ENCODE measurements at regions not wholly inside any gene's neighbourhood (a gene's known extent, or its start where the extent isn't known, plus 50 kb on each side); places are given as distances from the start of the nearest gene placed in this dataset.

- Histone ChIP-seq H3K79me2 (ENCODE audit: insufficient read depth, low read length) (no peaks in the 10 kb centered on the region), H3K4me3 (ENCODE audit: low read length, poor library complexity, severe bottlenecking) (no peak overlapping the region), H3K36me3 (ENCODE audit: insufficient read depth, low read length) (no peaks in the 10 kb centered on the region), H3K4me1 (ENCODE audit: insufficient read depth, low read length, poor library complexity, severe bottlenecking) (no peaks in the 10 kb centered on the region), H3K27me3 (ENCODE audit: insufficient read depth, low read length, poor library complexity, severe bottlenecking) (no peaks in the 10 kb centered on the region), H3K4me2 (ENCODE audit: low read depth, low read length, poor library complexity, severe bottlenecking) (no peak overlapping the region), H3K9me2 (replicated peaks; ENCODE audit: low read depth, low read length) (no peaks in the 10 kb centered on the region), H2AFZ (ENCODE audit: low read length) (no peak overlapping the region), H3F3A (ENCODE audit: low read depth) (no peaks in the 10 kb centered on the region), H3K9ac (ENCODE audit: low read depth, low read length, poor library complexity, severe bottlenecking) (no peak overlapping the region), H4K20me1 (ENCODE audit: insufficient read depth, low read length, poor library complexity, severe bottlenecking) (no peaks in the 10 kb centered on the region), H3K9me3 (ENCODE audit: insufficient read depth, low read depth, low read length) (no peaks in the 10 kb centered on the region)
- TF ChIP-seq CTCF (conservative IDR thresholded peaks at IDR 0.05; ENCODE audit: low read length) (no peak), EZH2phosphoT487 (IDR thresholded peaks at IDR 0.05; ENCODE audit: borderline replicate concordance) (no peak)
These were observed 268.0 kb downstream of the MREG start for GRCh38 chr2:215745331-215745730.

DNA sequence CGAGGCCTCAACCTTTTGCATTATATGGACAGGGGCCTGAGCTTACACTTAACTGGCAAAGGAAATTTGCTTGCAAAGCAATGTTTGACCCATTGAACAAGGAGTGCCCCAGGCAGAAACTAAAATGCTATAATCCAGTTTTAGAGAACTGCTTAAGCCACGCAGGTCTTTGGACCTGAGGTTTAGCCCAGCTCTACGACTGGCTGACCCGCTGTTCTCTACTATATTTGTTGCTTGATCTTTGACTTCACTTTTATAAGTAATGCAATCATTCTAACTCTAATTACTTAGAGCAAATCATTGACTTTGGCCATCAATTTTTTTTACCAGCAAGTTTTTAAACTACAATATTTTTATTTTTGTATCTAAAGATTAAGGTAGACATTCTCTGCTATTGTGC, 268.8 kb downstream of the MREG start:
- H2AFZ ChIP-seq (ENCODE audit: low read length), result no peak overlapping the region
- H3F3A ChIP-seq (ENCODE audit: low read depth), result no peaks in the 10 kb centered on the region
- H3K9me3 ChIP-seq (ENCODE audit: insufficient read depth, low read depth, low read length), result no peaks in the 10 kb centered on the region
- no peak overlapping the region for H3K9ac ChIP-seq (ENCODE audit: low read depth, low read length, poor library complexity, severe bottlenecking)
- TF ChIP-seq EZH2phosphoT487 (IDR thresholded peaks at IDR 0.05; ENCODE audit: borderline replicate concordance), result no peak
- no peak for TF ChIP-seq CTCF (conservative IDR thresholded peaks at IDR 0.05; ENCODE audit: low read length)
- no peaks in the 10 kb centered on the region for H3K36me3 ChIP-seq (ENCODE audit: insufficient read depth, low read length)
- H3K79me2 ChIP-seq (ENCODE audit: insufficient read depth, low read length), result no peaks in the 10 kb centered on the region
- H3K4me2 ChIP-seq (ENCODE audit: low read depth, low read length, poor library complexity, severe bottlenecking), result no peak overlapping the region
- no peak overlapping the region for H3K4me3 ChIP-seq (ENCODE audit: low read length, poor library complexity, severe bottlenecking)
- no peaks in the 10 kb centered on the region for H3K4me1 ChIP-seq (ENCODE audit: insufficient read depth, low read length, poor library complexity, severe bottlenecking)
- no peaks in the 10 kb centered on the region for H3K9me2 ChIP-seq (replicated peaks; ENCODE audit: low read depth, low read length)
- H3K27me3 ChIP-seq (ENCODE audit: insufficient read depth, low read length, poor library complexity, severe bottlenecking), result no peaks in the 10 kb centered on the region
- no peaks in the 10 kb centered on the region for H4K20me1 ChIP-seq (ENCODE audit: insufficient read depth, low read length, poor library complexity, severe bottlenecking)

GRCh38 chr2:215743066-215743465, 270.3 kb downstream of the MREG start:
- no peak overlapping the region for H3K4me3 ChIP-seq (ENCODE audit: low read length, poor library complexity, severe bottlenecking)
- TF ChIP-seq CTCF (conservative IDR thresholded peaks at IDR 0.05; ENCODE audit: low read length) (no peak), EZH2phosphoT487 (IDR thresholded peaks at IDR 0.05; ENCODE audit: borderline replicate concordance) (no peak)
- H3K9ac ChIP-seq (ENCODE audit: low read depth, low read length, poor library complexity, severe bottlenecking), result no peak overlapping the region
- no peaks in the 10 kb centered on the region for H3K79me2 ChIP-seq (ENCODE audit: insufficient read depth, low read length)
- no peaks in the 10 kb centered on the region for H3K9me3 ChIP-seq (ENCODE audit: insufficient read depth, low read depth, low read length)
- H3K36me3 ChIP-seq (ENCODE audit: insufficient read depth, low read length), result no peaks in the 10 kb centered on the region
- H2AFZ ChIP-seq (ENCODE audit: low read length), result no peak overlapping the region
- H4K20me1 ChIP-seq (ENCODE audit: insufficient read depth, low read length, poor library complexity, severe bottlenecking), result no peaks in the 10 kb centered on the region
- H3F3A ChIP-seq (ENCODE audit: low read depth), result no peaks in the 10 kb centered on the region
- H3K4me2 ChIP-seq (ENCODE audit: low read depth, low read length, poor library complexity, severe bottlenecking), result no peak overlapping the region
- no peaks in the 10 kb centered on the region for H3K9me2 ChIP-seq (replicated peaks; ENCODE audit: low read depth, low read length)
- H3K4me1 ChIP-seq (ENCODE audit: insufficient read depth, low read length, poor library complexity, severe bottlenecking), result no peaks in the 10 kb centered on the region
- no peaks in the 10 kb centered on the region for H3K27me3 ChIP-seq (ENCODE audit: insufficient read depth, low read length, poor library complexity, severe bottlenecking)
